ENCODE measurements at regions not wholly inside any gene's neighbourhood (a gene's known extent, or its start where the extent isn't known, plus 50 kb on each side); places are given as distances from the start of the nearest gene placed in this dataset.

DNA sequence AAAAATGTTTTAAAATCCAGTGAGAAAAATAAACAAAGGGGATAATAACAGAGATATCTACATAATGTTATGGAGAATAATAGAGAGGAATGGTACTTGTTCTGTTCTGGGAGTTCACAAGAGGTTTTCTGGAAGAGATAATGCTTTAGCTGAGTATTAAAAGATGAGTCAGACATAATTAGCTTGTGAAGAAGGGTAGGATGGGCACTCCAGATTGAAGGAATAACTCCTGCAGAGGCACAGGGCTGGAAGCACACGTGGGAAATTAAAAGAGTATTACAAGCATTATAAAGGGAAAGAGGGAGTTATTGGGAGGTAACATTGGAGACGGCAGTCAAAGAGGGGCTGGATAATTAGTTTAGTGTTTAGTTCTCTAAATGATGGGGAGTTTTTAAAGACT, 124.9 kb upstream of the BTG1 start:
- ATAC-seq = no peak
- BruUV-seq (replicated peaks) = no TSS peak

More for the DNA sequence above, 124.9 kb upstream of the BTG1 start:
- Histone ChIP-seq H3K4me3 (replicated peaks in 1 of 2; ENCODE audit: low read depth in 1 of 2, low read length in 2 of 2) (no peak overlapping the region), H3K36me3 (ENCODE audit: control insufficient read depth in 1 of 2, insufficient read depth in 2 of 2, low read length in 2 of 2) (no peaks in the 10 kb centered on the region), H4K20me1 (ENCODE audit: insufficient read depth) (no peaks in the 10 kb centered on the region), H3K4me2 (ENCODE audit: low read length) (no peak overlapping the region), H2AFZ (ENCODE audit: low read depth, low read length, poor library complexity, severe bottlenecking) (no peak overlapping the region), H3K27me3 (ENCODE audit: insufficient read depth, low read length) (no peaks in the 10 kb centered on the region), H3K9ac (ENCODE audit: low read length) (no peak overlapping the region), H3K4me1 (ENCODE audit: control insufficient read depth in 1 of 2, insufficient read depth in 2 of 2, low read length in 2 of 2) (no peaks in the 10 kb centered on the region), H3K79me2 (ENCODE audit: insufficient read depth, low read length) (no peaks in the 10 kb centered on the region), H3K9me2 (ENCODE audit: insufficient read depth) (no peaks in the 10 kb centered on the region), H3K9me3 (ENCODE audit: control insufficient read depth in 1 of 2, insufficient read depth in 1 of 2, low read depth in 1 of 2, low read length in 2 of 2) (no peaks in the 10 kb centered on the region), H3K27ac (ENCODE audit: low read depth, low read length) (no peak overlapping the region)
- ChIA-PET POLR2A (no interaction called here), CTCF (no interaction called here), RAD21 (ENCODE audit: low non-redundant PET in 1 of 2, low total read pairs in 2 of 2, uncharacterized antibody in 2 of 2, unreplicated experiment in 2 of 2) (no interaction called here)
- no peak for TF ChIP-seq TCF7L2 (IDR thresholded peaks at IDR 0.05; ENCODE audit: borderline replicate concordance, extremely low read depth, insufficient read depth, insufficient read length)
- no peak for TF ChIP-seq SIN3A (IDR thresholded peaks at IDR 0.05; ENCODE audit: low read depth)
- TF ChIP-seq SRF (IDR thresholded peaks at IDR 0.05; ENCODE audit: low read depth) = no peak
- TF ChIP-seq ZFX (IDR thresholded peaks at IDR 0.05) = no peak
- no peak for TF ChIP-seq POLR2AphosphoS5 (IDR thresholded peaks at IDR 0.05; ENCODE audit: low read depth, low read length)
- TF ChIP-seq ELF1 (IDR thresholded peaks at IDR 0.05; ENCODE audit: borderline replicate concordance, low read depth) = no peak
- no peak for TF ChIP-seq FOSL1 (IDR thresholded peaks at IDR 0.05; ENCODE audit: low read depth)
- TF ChIP-seq EZH2 (IDR thresholded peaks at IDR 0.05) = no peak
- TF ChIP-seq REST (IDR thresholded peaks at IDR 0.05; ENCODE audit: low read depth) = no peak
- TF ChIP-seq ZNF274 (IDR thresholded peaks at IDR 0.05; ENCODE audit: low read depth, low read length) = no peak
- TF ChIP-seq, protein P1, sequence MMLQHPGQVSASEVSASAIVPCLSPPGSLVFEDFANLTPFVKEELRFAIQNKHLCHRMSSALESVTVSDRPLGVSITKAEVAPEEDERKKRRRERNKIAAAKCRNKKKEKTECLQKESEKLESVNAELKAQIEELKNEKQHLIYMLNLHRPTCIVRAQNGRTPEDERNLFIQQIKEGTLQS (IDR thresholded peaks at IDR 0.05) = no peak
- TF ChIP-seq ZBTB33 (IDR thresholded peaks at IDR 0.05; ENCODE audit: extremely low read depth, insufficient replicate concordance, low read length) = no peak
- no peak for DNase-seq (ENCODE audit: low read depth, low spot score)
- intact Hi-C loops (cut with micrococcal nuclease) = no loop called here

Data from HCT116 (cell line).